WERI-Rb-1 (cell line): ENCODE measurements at regions not wholly inside any gene's neighbourhood (a gene's known extent, or its start where the extent isn't known, plus 50 kb on each side); places are given as distances from the start of the nearest gene placed in this dataset.
A peak's percentile ranks its signal among the peaks of the same experiment; 100 is the strongest.

Experiments used
- DNase-seq: peaks from one replicate; pipeline ENCODE4 v3.0.0-alpha.2; 2020
- H3K27ac ChIP-seq: fragments of 250-450 bp; sonication (Bioruptor Pico); 2 replicates; pipeline ENCODE4 v1.5.1; 2020; ENCODE audit warnings: mild to moderate bottlenecking, moderate library complexity
- H3K27me3 ChIP-seq: fragments of 250-450 bp; sonication (Bioruptor Pico); 2 replicates; pipeline ENCODE4 v1.5.1; 2021; ENCODE audit warnings: mild to moderate bottlenecking, low read depth, moderate library complexity; ENCODE audit not compliant: insufficient read depth, severe bottlenecking
- H3K36me3 ChIP-seq: fragments of 250-450 bp; sonication (Bioruptor Pico); 2 replicates; pipeline ENCODE4 v1.5.1; 2020; ENCODE audit warnings: mild to moderate bottlenecking, moderate library complexity
- H3K4me3 ChIP-seq: 2 replicates; pipeline ENCODE4 v1.5.1; 2011; ENCODE audit warnings: low read depth, mild to moderate bottlenecking, control low read depth, low read length
- H3K9me3 ChIP-seq: fragments of 250-450 bp; sonication (Bioruptor Pico); 2 replicates; pipeline ENCODE4 v1.5.1; 2021; ENCODE audit warnings: mild to moderate bottlenecking, moderate library complexity; ENCODE audit not compliant: severe bottlenecking
- TF ChIP-seq, protein P1 (sequence below): IDR thresholded peaks from 2 replicates; pipeline ENCODE4 v1.5.1; 2011; ENCODE audit warnings: low read depth, mild to moderate bottlenecking, control low read depth, inconsistent platforms, low read length

DNA sequence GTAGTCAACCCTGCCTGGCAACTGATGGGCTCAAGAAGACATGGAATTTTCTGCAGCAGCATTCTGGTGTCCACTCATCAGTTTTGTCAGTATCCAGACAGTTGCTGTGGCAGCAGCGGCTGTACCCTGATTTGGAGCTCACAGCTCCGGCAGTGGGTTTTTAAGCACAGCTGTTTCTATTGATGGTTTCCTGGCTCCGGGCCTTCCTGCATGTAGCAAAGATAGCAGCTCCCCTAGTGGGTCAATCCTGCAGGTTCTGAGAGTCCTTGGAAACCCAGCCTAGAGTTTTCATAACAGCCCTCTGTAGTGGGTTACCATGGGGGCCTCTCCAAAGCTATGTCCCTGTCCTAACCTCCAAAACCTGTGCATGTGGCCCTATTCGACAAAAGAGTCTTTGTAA, 84.0 kb upstream of the ATP6AP2 start:
- TF ChIP-seq, protein P1, sequence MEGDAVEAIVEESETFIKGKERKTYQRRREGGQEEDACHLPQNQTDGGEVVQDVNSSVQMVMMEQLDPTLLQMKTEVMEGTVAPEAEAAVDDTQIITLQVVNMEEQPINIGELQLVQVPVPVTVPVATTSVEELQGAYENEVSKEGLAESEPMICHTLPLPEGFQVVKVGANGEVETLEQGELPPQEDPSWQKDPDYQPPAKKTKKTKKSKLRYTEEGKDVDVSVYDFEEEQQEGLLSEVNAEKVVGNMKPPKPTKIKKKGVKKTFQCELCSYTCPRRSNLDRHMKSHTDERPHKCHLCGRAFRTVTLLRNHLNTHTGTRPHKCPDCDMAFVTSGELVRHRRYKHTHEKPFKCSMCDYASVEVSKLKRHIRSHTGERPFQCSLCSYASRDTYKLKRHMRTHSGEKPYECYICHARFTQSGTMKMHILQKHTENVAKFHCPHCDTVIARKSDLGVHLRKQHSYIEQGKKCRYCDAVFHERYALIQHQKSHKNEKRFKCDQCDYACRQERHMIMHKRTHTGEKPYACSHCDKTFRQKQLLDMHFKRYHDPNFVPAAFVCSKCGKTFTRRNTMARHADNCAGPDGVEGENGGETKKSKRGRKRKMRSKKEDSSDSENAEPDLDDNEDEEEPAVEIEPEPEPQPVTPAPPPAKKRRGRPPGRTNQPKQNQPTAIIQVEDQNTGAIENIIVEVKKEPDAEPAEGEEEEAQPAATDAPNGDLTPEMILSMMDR: peak; percentile 24; the same call in 1 of the 2 replicates
- DNase-seq: no peak
- Histone ChIP-seq H3K27me3 (peaks cover 24% of the 10 kb centered on the region), H3K27ac (no peak overlapping the region), H3K9me3 (no peaks in the 10 kb centered on the region), H3K4me3 (no peak overlapping the region), H3K36me3 (no peaks in the 10 kb centered on the region)

DNA sequence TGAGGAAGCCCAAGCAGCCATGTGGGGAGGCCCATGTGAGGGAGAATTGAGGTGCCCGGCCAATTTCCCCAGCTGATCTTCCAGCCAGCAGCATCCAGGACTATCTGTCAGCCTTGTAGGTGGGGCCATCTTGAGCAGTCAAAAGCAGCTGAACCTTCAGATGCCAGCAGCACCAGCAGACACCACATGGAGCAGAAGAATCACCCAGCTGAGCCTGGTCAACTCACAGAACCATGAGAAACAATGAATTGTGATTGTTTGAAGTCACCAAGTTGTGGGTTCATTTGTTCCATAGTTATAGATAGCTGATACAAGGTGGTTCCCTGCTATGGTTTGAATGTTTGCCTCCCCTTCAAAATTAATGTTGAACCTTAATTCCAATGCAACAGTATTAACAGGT, 85.1 kb upstream of the ATP6AP2 start:
- Histone ChIP-seq H3K36me3 (no peaks in the 10 kb centered on the region), H3K27ac (no peak overlapping the region), H3K4me3 (no peak overlapping the region), H3K27me3 (peaks cover 25% of the 10 kb centered on the region), H3K9me3 (no peaks in the 10 kb centered on the region)
- TF ChIP-seq, protein P1: no peak
- DNase-seq: no peak

DNA sequence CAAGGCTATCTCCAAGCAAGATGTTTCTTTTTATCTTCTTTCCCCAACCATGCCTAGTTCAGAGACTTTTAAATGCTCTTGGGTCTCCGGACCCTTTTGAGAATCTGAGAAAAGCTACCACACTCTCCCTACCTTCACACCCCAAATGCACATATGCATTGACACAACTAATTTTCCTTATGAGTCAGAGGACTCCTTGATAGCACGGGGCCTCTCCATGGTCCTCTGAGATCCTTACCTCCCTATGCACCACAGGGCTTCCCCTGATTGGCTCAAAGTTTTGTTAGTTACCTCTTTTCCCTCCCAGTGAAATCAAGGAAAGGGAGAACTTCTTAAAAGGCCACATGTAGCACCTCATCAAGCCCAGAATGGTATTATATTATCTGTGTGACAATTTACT, 86.8 kb upstream of the ATP6AP2 start:
- H3K4me3 ChIP-seq: no peak overlapping the region
- no peak overlapping the region for H3K27ac ChIP-seq
- H3K9me3 ChIP-seq: no peaks in the 10 kb centered on the region
- peaks cover 25% of the 10 kb centered on the region for H3K27me3 ChIP-seq
- no peaks in the 10 kb centered on the region for H3K36me3 ChIP-seq
- TF ChIP-seq, protein P1: no peak
- no peak for DNase-seq

DNA sequence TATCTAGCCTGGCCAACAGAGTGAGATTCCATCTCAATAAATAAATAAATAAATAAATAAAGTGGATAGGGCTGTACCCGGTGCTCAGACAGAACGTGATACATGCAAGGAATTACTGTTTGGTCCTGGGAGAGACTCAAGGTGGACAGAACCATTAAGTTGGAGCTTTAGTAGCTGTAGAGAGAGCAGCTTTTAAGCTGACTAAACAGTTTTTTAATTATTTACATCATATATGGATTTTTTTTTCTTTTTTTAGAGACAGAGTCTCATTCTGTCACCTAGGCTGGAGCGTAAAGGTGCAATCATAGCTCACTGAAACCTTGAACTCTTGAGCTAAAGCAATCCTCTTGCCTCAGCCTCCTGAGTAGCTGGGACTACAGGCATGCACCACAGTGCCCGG, 92.5 kb upstream of the ATP6AP2 start:
- Histone ChIP-seq H3K27ac (no peak overlapping the region), H3K36me3 (no peaks in the 10 kb centered on the region), H3K9me3 (no peaks in the 10 kb centered on the region), H3K27me3 (peaks cover 13% of the 10 kb centered on the region), H3K4me3 (no peak overlapping the region)
- TF ChIP-seq, protein P1: no peak
- no peak for DNase-seq

DNA sequence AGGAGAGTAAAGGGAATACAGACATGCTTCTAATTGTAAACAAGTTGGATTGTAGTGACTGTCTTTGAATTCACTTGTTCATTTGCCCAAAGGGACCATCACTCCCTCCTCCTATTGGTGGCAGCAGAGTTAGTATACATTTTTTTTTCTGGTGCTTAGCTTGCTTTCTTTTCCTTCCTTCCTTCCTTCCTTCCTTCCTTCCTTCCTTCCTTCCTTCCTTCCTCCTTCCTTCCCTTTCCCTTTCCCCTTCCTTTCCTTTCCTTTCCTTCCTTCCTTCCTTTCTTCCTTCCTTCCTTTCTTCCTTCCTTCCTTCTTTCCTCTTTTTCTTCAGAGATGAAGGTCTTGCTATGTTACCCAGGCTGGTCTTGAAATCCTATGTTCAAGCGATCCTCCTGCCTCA, 94.8 kb upstream of the ATP6AP2 start:
- H3K27me3 ChIP-seq: peaks cover 6% of the 10 kb centered on the region
- H3K36me3 ChIP-seq: no peaks in the 10 kb centered on the region
- no peak for DNase-seq
- no peak overlapping the region for H3K4me3 ChIP-seq
- no peaks in the 10 kb centered on the region for H3K9me3 ChIP-seq
- no peak overlapping the region for H3K27ac ChIP-seq
- TF ChIP-seq, protein P1: no peak

DNA sequence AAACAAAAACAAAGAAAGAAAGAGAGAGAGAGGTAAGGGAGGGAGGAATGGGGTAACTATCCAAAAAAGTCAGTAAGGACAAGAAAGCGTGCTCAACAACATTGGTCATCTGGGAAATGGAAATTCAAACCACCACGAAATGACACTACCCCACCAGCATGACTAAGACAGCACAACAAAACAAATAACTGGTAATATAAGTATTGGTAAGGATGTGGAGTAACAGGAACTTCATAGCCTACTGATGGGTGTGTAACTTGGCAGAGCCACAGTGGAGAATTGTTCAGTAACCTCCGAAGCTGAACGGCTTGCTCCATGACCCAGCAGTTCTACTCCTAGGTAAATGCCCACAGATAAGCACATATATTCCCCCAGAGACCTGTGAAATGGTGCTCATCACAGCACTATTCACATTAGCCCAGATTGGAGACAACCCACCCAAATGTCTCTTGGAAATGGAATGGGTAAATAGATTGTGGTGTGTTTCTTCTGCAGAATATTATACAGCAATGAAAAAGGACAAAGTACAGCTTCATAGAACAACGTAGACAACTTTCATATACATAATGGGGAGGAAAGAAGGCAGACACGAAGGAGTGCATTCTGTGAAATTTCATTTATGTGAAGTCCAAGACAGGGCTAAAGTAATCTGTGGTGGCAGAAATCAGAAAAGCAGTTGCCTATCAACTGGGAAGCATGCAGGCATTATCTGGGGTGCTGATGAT, 95.5 kb upstream of the ATP6AP2 start:
- Histone ChIP-seq H3K27me3 (peaks cover 10% of the 10 kb centered on the region), H3K36me3 (no peaks in the 10 kb centered on the region), H3K9me3 (no peaks in the 10 kb centered on the region), H3K4me3 (no peak overlapping the region), H3K27ac (no peak overlapping the region)
- DNase-seq: no peak
- TF ChIP-seq, protein P1: no peak
